DND-41 (cell line): ENCODE measurements at regions not wholly inside any gene's neighbourhood (a gene's known extent, or its start where the extent isn't known, plus 50 kb on each side); places are given as distances from the start of the nearest gene placed in this dataset.

Experiments
- ATAC-seq: fragments of 200-7000 bp; cut with Tn5 transposase; 3 replicates; pipeline ENCODE4 v1.9.1; 2021; ENCODE audit warnings: low read depth; ENCODE audit not compliant: insufficient read depth
- DNase-seq: peaks from one replicate; pipeline ENCODE4 v3.0.0-alpha.2; 2020
- H2AFZ ChIP-seq: 2 replicates; pipeline ENCODE4 v1.6.0; 2012; ENCODE audit warnings: low read depth, low read length
- H3K27ac ChIP-seq: 2 replicates; pipeline ENCODE4 v1.5.1; 2012; ENCODE audit warnings: low read length, inconsistent platforms
- H3K27me3 ChIP-seq: fragments of 200-600 bp; sonication (generic); 2 replicates; pipeline ENCODE4 v1.6.0; 2012; ENCODE audit warnings: low read length, mild to moderate bottlenecking, inconsistent platforms; ENCODE audit not compliant: insufficient read depth, poor library complexity
- H3K36me3 ChIP-seq: 2 replicates; pipeline ENCODE4 v1.5.1; 2012; ENCODE audit warnings: low read length, inconsistent platforms; ENCODE audit not compliant: insufficient read depth
- H3K4me1 ChIP-seq: 2 replicates; pipeline ENCODE4 v1.5.1; 2012; ENCODE audit warnings: mild to moderate bottlenecking, low read length; ENCODE audit not compliant: insufficient read depth
- H3K4me2 ChIP-seq: 2 replicates; pipeline ENCODE4 v1.6.0; 2012; ENCODE audit warnings: mild to moderate bottlenecking, moderate library complexity, low read length, inconsistent platforms; ENCODE audit not compliant: insufficient read depth
- H3K4me3 ChIP-seq, 2 experiments: fragments of 200-600 bp in 1 of 2; shearing (Covaris generic) in 1 of 2; 2 replicates each; pipeline ENCODE4 v1.5.1; 2012 to 2016; ENCODE audit warnings: inconsistent platforms in 2 of 2, low read length in 2 of 2, mild to moderate bottlenecking in 2 of 2, low read depth in 1 of 2, moderate library complexity in 1 of 2
- H3K79me2 ChIP-seq: 2 replicates; pipeline ENCODE4 v1.6.0; 2012; ENCODE audit warnings: low read length, inconsistent platforms; ENCODE audit not compliant: insufficient read depth
- H3K9ac ChIP-seq: 2 replicates; pipeline ENCODE4 v1.6.0; 2012; ENCODE audit warnings: low read depth, mild to moderate bottlenecking, inconsistent platforms, low read length, moderate library complexity
- H3K9me3 ChIP-seq: 2 replicates; pipeline ENCODE4 v1.5.1; 2012; ENCODE audit warnings: low read length, moderate library complexity, mild to moderate bottlenecking, inconsistent platforms; ENCODE audit not compliant: insufficient read depth, severe bottlenecking
- H4K20me1 ChIP-seq: 2 replicates; pipeline ENCODE4 v1.6.0; 2012; ENCODE audit warnings: low read length; ENCODE audit not compliant: insufficient read depth
- EZH2 ChIP-seq: IDR thresholded peaks from 3 replicates; pipeline ENCODE4 v1.6.1; 2012; ENCODE audit warnings: borderline replicate concordance, low read depth, mild to moderate bottlenecking, moderate library complexity, low read length, inconsistent platforms; ENCODE audit not compliant: severe bottlenecking
- TF ChIP-seq, protein P1 (sequence below): IDR thresholded peaks from 2 replicates; pipeline ENCODE4 v1.5.1; 2012; ENCODE audit warnings: borderline replicate concordance, low read length, moderate library complexity, mild to moderate bottlenecking; ENCODE audit not compliant: poor library complexity, severe bottlenecking; ENCODE audit errors: extremely low read depth

DNA sequence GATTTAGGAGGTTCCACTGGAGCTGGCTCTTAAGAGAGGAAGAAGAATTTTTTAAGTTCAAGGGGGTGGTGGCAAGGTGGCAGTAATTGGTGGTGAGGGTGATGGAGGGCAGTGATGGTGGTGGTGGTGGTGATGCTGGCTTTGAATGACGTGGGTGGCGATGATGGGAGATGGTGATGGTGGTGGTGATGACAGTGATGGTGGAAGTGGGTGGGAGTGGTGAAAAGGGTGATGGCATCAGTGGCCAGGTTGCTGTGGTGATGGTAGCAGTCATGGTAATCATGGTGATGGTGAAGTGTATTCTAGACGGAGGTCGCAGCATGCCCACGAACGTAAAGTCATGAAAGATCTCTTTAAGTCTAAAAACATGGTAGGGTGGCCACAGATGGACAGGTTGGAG, 197.3 kb downstream of the PTEN start:
- no peak overlapping the region for H3K9ac ChIP-seq
- no peaks in the 10 kb centered on the region for H4K20me1 ChIP-seq
- no peak overlapping the region for H3K4me3 ChIP-seq
- ATAC-seq (no peak), DNase-seq (no peak)
- no peak overlapping the region for H3K4me2 ChIP-seq
- no peaks in the 10 kb centered on the region for H3K36me3 ChIP-seq
- no peak for TF ChIP-seq EZH2
- TF ChIP-seq, protein P1, sequence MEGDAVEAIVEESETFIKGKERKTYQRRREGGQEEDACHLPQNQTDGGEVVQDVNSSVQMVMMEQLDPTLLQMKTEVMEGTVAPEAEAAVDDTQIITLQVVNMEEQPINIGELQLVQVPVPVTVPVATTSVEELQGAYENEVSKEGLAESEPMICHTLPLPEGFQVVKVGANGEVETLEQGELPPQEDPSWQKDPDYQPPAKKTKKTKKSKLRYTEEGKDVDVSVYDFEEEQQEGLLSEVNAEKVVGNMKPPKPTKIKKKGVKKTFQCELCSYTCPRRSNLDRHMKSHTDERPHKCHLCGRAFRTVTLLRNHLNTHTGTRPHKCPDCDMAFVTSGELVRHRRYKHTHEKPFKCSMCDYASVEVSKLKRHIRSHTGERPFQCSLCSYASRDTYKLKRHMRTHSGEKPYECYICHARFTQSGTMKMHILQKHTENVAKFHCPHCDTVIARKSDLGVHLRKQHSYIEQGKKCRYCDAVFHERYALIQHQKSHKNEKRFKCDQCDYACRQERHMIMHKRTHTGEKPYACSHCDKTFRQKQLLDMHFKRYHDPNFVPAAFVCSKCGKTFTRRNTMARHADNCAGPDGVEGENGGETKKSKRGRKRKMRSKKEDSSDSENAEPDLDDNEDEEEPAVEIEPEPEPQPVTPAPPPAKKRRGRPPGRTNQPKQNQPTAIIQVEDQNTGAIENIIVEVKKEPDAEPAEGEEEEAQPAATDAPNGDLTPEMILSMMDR: no peak
- H3K4me1 ChIP-seq: peaks cover 66% of the 10 kb centered on the region
- H3K9me3 ChIP-seq: no peaks in the 10 kb centered on the region
- no peaks in the 10 kb centered on the region for H3K27me3 ChIP-seq
- no peaks in the 10 kb centered on the region for H3K79me2 ChIP-seq
- H3K27ac ChIP-seq: peak overlapping the region; percentile 68
- H2AFZ ChIP-seq: peak overlapping the region; percentile 44

DNA sequence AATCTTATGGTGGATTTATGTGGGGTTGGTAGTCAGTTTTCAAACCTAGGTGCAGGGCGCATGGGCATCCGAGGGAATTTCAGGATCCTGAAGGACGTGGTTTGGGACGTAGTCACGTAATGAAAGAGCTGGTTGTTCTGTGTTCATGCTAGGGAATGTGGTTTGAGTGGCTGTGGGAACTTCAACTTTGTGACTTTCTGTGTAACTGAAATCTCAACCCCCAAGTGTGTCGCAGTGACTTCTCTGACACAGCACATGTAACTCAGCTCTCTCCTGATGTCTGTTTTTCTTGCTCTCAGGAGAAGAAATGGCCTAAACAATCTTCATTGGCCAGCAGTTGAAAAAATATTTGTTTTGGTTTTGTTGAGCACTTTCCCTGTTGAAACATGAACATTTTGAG, 199.0 kb downstream of the PTEN start:
- peak overlapping the region; percentile 55 for H3K9ac ChIP-seq
- peak overlapping the region; percentile 66 for H2AFZ ChIP-seq
- H3K4me1 ChIP-seq: peaks cover 83% of the 10 kb centered on the region
- DNase-seq: peak; percentile 74
- ATAC-seq: peak; percentile 70
- peak overlapping the region; percentile 54 for H3K4me2 ChIP-seq
- H3K36me3 ChIP-seq: no peaks in the 10 kb centered on the region
- peak overlapping the region; percentile 90 for H3K27ac ChIP-seq
- no peak for TF ChIP-seq EZH2
- TF ChIP-seq, protein P1: no peak
- H3K79me2 ChIP-seq: no peaks in the 10 kb centered on the region
- H4K20me1 ChIP-seq: no peaks in the 10 kb centered on the region
- no peaks in the 10 kb centered on the region for H3K27me3 ChIP-seq
- H3K9me3 ChIP-seq: no peaks in the 10 kb centered on the region
- H3K4me3 ChIP-seq: peak overlapping the region in 1 of 2 experiments; percentile 30; a peak in 1 of 4 replicates

DNA sequence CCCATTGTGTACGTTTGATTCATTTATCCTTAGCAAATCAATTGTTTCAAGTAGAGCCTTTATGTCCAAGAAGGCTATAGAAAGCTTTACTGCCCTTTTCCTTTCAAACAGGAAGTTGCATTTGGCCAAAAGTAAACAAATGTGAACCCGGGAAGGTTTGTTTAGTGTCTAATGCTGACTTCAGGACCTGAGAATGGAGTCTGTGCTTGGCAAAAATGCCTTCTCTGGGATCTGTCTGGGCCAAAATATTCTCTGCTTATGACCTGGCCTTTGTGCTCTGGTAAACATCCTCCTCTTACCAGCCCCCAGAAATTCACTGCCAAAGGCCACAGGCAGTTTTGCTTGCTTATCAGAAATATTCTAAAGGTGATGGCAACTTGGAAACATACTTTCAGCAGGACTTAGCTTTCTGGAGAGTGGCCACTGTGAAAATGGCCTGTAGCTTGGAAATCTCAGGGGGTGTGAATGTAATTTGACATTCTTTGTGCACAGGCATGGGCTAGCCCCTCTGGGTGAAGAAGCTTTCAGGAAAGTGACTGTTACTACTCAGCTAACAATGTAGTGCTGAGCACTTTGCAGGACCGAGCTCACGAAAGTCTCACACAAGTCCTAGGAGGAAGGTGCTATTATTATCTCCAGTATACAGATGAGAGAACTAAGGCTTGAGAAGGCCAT, 199.5 kb downstream of the PTEN start:
- Histone ChIP-seq H3K27ac (peak overlapping the region; percentile 90), H3K9ac (peak overlapping the region; percentile 55), H3K36me3 (no peaks in the 10 kb centered on the region), H4K20me1 (no peaks in the 10 kb centered on the region), H2AFZ (peak overlapping the region; percentile 66), H3K4me2 (peak overlapping the region; percentile 54), H3K9me3 (no peaks in the 10 kb centered on the region), H3K79me2 (no peaks in the 10 kb centered on the region), H3K4me3 (no peak overlapping the region; a peak in 1 of 4 replicates), H3K4me1 (peaks cover 88% of the 10 kb centered on the region), H3K27me3 (no peaks in the 10 kb centered on the region)
- no peak for TF ChIP-seq EZH2
- TF ChIP-seq, protein P1: no peak
- ATAC-seq (no peak), DNase-seq (peak; percentile 39)
